ENCODE measurements at regions not wholly inside any gene's neighbourhood (a gene's known extent, or its start where the extent isn't known, plus 50 kb on each side); places are given as distances from the start of the nearest gene placed in this dataset.
"Not testable (repeated sequence)": the region's sequence is repeated elsewhere in the genome, so short reads cannot be mapped to it uniquely, and the experiment has no call there.

DNA sequence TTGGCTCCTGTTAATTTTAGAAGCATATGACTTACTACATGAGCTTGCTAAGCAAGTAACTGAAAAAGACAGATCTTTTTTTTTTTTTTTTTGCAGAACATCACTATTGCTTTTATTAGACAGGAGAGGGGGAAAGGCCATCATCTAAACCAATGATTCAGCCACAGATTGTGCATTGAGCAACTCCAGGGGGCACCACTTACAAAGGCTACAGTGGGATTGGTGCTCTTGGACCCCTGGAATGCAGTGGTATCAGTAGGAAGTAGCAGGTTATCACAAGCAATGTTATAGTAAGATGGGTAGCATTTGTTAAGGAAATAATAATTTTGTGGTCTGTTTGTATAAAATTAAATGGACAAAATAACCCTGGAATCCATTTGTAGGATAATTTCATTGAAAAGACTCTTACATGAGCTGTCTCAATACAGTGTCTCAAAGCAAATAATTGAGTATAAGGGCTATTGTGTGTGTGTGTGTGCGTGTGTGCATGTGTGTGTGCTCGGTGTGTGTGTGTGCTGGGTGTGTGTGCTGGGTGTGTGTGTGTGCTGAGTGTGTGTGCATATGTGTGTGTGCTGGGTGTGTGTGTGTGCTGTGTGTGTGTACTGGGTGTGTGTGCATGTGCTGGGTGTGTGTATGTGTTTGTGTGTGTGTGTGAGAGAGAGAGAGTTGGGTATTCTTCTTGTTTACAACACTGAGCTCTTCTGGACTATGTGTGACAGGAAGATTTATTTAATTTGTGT lies 296.3 kb downstream of the PCDH7 start:
- no peak for DNase-seq (ENCODE audit: low read depth in 2 of 2)

DNA sequence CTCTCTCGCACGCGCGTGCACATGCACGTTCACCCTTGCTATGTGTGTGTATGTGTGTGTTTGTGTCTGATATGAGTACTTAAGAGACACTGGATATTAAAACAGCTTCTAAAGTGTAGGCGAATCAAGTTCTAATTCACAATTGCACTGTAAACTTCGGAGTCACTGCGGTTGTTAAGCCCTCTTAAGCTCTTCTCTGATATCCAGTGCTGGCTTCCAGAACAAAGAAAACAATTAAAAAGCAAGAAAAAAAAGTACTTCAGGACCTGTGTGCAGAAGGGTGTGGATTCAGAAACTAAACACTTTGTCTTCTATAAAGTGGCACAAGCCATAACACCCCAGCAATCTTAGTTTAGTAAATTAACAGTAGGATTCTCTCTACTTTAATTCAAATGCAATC lies 300.2 kb downstream of the PCDH7 start:
- no peak for DNase-seq (ENCODE audit: low read depth in 2 of 2)

DNA sequence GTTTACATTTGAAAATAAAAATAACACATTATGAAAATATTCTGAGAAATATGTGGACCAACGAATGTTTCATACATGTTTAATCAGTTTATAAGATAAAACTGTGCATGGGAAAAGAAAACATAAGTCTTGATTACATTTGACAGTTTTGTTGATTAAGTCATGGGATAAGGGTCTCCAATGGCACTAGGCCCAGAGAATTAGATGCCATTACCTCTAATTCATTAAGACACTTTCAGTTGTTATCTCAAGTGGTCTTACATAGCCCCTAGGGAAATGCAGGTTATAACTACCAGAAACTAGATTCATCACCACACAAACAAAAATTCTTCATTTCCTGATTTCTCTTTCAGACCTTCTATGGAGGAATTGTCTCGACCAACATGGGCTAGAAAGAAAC lies 300.8 kb downstream of the PCDH7 start:
- no peak for DNase-seq (ENCODE audit: low read depth in 2 of 2)

DNA sequence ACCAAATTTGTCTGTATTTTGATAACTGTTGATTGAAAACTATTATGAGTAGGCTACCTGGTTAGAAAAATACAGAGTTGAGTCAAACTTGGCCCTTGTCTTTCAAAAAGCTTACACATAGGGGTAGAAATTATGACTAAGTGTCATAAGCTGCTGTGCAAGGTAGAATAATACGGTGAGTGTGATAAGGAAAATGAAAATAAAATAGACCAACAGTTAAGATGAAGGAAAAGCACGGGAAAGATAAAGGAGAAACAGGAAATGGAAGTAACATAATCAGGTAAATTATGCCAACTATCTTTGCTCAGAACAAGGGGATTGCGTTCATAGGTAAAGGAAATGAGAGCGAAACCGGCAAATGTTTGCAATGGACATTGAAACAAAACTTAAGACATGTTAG lies 302.5 kb downstream of the PCDH7 start:
- no peak for DNase-seq (ENCODE audit: low read depth in 2 of 2)

DNA sequence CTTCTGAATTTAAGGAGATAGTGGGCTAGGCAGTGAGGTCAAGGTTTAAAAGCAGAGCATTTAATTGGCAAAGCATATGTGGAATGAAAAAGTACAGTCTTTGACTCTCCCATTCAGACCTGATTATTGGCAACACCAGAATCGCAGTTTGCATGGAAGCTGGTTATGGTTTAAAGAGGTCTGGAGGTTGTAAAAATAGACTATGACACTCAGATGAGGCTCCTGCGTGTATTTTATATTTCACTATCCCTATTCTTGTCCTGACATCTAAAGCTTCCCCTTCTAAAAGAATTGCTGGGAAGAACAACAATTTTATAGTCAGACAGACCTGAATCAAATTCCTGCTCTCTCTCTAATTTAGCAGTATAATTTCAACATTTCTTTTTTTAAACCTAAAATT lies 302.9 kb downstream of the PCDH7 start:
- no peak for DNase-seq (ENCODE audit: low read depth in 2 of 2)

DNA sequence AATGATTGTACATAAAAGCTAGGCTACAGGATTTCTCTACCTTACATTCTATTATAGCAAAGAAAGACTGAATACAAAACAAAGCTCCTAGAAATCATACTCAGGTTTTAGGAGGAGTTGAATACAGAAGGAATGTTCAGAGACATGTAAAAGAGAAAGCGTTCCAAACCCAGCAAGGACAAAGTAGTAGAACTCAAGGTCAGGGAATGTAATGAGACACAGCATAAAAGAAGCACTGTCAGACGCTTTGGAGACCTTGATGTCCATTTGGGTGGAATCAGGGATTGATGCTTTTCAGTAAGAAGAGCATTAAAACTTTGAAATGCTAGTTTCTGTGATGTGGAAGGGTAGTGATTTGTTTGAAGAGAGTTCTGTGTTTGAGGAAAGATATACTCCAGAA lies 303.6 kb downstream of the PCDH7 start:
- DNase-seq (ENCODE audit: low read depth in 2 of 2) = no peak

DNA sequence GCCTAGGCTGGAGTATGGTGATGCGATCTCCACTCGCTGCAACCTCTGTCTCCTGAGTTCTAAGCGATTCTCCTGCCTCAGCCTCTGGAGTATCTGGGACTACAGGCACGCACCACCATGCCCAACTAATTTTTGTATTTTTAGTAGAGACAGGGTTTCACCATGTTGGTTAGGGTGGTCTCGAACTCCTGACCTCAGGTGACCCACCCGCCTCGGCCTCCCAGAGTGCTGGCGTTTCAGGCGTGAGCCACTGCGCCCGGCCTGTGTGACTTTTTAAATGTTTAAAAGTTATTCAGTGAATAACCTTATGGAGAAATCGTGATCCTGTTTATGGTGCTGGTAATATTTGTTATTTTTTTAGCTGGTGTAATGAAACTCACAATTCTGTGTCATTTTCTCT lies 304.6 kb downstream of the PCDH7 start:
- DNase-seq (ENCODE audit: low read depth in 2 of 2) = not testable (repeated sequence)

DNA sequence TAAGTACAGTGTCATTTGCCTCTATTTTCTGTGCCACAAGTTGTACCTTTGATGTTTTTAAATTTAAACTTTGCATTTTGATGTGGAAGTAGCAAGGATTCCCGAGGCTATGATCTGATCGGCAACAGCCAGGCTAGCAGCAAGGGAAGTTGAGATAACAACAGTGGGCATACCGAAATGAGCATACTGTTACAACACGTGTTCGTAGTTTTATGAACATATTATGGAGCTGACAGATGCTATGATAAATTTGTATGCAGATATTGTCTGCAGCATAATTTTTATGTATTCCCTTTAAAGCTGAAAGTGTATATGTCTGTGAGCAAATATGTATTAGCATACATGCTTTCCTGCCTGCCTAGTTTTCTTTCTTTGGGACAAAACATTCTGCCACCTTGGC lies 306.1 kb downstream of the PCDH7 start:
- DNase-seq (ENCODE audit: low read depth in 2 of 2) = no peak

DNA sequence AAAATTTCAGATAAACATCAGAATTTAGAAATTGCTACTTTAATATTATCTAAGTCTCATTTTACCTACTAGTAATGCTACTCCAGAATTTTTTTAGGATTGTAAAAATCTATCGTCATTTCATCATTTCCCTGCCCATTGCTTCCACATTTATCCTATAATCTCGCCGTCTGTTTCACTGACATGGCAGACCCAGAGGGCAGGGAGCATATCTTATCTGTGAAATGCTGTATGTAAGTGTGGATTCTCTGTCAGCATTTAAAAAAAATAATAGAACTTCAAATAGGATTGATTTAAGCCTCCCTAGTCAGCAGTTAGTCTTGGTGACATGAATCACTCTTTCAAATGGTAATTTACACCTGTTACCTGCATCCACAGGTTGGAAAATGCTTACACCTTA lies 314.4 kb downstream of the PCDH7 start:
- DNase-seq (ENCODE audit: low read depth in 2 of 2) = no peak

DNA sequence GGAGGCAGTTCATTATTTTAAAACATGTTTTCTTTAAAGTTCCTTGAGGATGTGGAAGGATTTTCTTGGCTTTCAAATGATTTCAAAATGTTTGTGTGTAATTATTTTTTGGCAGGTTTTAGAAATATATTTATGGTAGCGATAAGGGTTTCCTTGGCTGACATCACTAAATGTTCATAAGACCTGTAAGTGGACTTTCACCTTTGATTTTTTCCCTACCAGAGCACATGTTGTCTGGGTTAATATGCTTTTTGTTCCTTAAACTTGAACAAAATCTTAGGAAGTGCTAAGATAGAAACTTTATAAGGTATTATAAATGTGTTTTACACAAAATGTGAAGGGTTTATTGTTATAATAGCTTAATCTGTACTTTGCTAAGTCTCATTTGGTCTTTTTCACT lies 315.6 kb downstream of the PCDH7 start:
- no peak for DNase-seq (ENCODE audit: low read depth in 2 of 2)

DNA sequence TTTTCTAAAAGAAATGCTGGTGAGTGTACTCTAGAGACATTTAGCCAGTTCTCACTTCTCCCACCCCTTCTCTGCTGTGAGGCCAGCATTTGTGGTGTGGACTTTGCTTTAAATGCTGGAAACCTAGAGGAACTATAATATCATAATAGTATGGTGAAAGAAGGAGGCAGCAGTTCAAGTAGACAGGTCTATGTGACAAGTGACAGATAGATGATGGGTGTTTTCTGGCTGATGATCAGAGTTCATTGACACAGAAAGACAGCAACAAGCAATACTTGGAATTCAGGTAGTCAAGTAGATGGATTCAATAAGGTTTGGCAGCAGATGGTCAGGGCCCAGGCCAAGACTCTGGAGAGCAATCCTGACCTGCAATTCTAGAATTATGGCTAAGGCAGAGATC lies 317.5 kb downstream of the PCDH7 start:
- DNase-seq (ENCODE audit: low read depth in 2 of 2) = no peak

DNA sequence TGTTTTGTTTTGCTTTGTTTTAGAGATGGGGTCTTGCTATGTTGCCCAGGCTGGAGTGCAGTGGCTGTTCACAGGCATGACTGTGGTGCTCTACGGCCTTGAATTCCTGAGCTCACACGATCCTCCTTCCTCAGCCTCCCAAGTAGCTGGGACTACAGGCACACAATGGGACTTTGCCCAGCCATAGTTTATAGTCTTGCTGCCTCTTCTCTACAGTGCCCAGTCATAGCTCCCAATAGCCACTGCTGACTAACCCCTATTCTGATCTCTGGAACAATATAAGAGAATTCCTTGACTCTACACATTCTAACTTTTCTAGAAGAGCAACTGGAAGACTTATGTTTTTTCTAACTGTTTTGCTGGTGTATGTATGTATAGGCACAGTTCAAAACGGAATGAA lies 319.2 kb downstream of the PCDH7 start:
- DNase-seq (ENCODE audit: low read depth in 2 of 2) = no peak

DNA sequence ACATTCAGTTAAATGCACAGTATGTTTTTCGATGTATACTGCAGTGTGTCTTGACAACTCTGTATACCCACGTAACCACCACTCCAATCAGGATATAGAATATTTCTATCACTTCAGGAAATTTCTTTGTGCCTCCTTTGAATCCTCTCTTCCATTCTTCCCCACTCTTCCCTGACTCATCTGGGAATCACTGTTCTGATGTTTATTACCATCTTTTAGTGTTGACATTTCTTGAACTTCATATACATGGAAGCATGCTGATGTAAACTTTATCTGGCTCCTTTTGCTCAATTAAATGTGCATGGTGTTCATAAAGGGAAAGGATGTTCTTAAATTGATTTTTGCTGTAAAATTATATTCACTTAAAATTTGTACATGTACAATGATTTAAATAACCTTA lies 319.9 kb downstream of the PCDH7 start:
- no peak for DNase-seq (ENCODE audit: low read depth in 2 of 2)

DNA sequence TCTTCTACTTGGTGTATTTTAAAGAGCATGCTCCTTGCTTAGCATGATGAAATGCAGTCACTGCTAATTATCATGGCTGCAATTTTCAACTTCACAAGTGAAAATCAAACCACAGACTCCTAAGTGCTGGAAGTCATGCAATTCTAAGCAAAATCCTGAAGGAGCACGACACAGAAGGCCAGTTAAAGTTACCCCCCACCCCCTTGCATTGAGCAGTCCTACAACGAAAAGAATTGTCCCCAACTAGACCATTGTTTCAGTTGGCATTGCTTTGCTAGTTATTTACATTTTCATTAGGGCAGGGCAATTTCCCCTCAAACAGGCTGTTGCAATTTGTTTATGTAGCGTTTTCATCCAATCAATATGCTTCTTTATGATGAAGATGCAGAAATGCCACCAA lies 321.2 kb downstream of the PCDH7 start:
- no peak for DNase-seq (ENCODE audit: low read depth in 2 of 2)

DNA sequence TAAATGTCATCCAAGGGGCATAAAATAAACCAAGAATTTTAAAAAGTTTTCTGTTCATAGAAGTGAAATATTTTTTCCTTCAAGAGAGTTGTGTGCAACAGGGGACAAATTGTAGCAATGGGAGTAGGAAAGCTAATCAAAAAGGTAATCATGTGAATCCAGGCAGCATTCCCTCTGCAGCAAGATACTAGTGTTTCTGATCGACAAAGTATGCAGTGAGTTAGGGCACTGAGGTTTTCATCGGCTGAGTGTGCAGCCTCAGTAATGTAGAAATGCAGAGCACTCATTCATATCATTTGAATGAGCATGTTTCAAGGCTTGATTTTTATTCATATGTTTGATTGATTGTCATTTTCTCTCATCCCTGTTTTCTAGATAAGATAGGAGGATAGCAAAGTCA lies 321.7 kb downstream of the PCDH7 start:
- no peak for DNase-seq (ENCODE audit: low read depth in 2 of 2)

DNA sequence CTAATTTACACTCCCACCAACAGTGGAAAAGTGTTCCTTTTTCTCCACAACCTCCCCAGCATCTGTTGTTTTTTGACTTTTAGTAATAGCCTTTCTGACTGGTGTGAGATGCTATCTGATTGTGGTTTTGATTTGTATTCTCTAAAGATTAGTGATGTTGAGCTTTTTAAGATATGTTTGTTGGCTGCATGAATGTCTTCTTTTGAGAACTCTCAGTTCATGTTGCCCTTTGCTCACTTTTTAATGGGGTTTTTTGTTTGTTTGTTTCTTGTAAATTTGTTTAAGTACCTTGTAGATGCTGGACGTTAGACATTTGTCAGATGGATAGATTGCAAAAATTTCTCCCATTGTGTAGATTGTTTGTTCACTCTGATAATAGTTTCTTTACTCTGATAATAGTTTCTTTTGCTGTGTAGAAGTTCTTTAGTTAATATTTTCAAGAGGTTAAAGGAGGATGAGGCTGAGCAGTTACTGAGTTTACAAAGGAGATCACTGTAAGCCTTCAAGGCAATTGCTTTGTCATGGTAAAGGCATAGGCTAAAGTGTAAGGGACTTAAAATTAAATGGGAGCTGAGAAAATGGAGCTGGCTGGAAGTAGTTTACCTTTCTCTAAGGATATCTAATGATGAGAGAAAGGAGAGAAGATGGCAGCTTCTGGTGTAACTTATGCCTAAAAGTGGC lies 323.4 kb downstream of the PCDH7 start:
- no peak for DNase-seq (ENCODE audit: low read depth in 2 of 2)

DNA sequence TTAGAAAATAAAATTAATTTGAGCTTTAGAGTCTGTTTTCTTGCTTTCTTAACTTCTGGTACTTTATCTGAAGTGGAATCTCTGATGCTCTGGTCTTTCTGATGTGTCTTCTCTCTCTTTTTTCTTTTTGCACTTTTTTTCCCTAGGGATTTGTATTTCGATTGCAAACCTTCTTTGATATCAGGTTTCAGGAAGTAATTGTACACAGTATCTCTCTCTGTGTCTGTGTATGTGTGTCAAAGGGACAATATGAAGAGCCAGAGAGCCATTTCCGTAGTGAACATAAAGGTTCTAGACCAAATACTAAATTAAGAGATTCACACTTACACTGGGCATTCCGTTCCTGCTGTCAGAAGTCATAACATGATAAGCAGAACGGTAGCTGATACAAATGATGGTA lies 325.0 kb downstream of the PCDH7 start:
- DNase-seq (ENCODE audit: low read depth in 2 of 2) = no peak

DNA sequence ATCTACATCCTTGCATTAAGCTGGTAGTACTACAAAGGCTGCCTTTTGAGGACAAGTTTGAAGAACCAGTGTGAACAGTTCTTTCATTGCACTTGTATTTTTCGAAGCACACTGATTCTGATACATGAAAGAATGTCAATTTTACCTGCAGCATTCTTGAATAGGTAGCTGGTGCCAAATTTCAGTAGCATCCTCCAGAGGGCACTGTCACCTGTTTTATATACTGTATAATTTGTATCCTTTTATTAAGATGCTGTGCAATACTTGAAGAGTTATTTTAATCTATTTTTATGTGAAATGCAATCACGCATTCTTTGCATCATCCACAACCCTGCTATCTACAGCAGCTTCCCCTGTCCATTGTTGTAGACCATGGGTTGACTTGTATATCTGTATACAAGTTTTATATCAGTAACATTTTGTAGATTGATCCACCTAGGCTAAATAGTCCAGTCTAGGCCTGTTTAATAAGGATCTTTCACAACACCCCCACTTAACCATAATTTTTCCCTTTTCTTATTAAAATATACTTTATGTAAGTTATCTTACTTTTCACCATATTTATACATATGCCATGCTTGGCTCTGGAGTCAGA lies 325.7 kb downstream of the PCDH7 start:
- DNase-seq (ENCODE audit: low read depth in 2 of 2) = no peak

DNA sequence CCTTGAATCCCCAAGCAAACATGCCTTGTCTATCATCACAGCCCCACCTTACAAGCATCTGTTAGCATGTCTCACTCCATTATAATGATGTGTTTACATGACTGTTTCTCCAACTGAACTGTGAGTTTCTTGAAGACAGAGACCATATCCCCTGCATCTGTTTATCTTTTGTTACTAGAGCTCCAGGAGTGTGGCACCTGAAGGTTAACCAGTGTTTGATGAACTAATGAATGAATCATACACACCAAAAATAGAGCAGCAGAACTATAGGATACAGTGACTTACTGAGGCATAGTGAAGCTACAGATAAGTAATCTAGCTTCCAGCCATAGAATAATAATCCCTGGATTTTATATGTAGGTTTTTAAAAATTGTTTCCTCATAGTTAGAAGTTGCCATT lies 331.0 kb downstream of the PCDH7 start:
- DNase-seq (ENCODE audit: low read depth in 2 of 2) = no peak

DNA sequence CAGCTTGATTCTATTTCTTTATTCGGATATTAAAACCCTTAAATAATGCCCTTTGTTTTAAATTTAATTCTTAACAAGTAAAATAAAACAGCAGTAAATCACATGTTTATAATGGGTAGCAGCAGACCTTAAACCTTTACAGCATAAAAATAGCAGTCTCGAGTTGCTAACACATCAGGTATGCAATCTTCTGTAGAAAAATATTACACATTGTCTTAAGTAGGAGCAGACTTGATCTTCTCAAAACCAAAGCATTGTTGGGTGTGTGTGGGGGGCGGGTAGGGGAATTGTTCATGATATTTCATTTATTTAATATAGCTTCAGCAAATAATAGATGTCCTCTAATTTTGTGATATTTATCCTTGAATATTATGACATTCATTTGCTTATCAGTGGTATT lies 331.4 kb downstream of the PCDH7 start:
- DNase-seq (ENCODE audit: low read depth in 2 of 2) = no peak

DNA sequence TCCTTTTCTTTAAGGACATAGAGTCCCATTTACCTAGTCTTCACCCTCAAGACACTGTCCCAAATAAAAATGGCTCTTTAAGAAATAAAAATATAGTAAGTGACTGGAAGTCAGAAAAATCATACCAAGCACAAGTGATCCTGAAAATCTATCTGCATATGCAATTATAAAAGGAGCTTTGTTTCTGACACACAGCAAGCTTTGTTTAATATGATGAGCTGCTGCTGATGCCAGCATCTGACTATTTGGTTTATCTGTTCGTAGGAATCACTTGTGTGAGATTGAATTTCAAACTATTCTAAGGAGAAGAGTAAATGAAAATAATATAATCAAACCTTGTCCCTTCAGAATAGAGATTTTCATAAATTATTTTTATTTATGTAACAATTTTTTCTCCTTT lies 332.4 kb downstream of the PCDH7 start:
- no peak for DNase-seq (ENCODE audit: low read depth in 2 of 2)

DNA sequence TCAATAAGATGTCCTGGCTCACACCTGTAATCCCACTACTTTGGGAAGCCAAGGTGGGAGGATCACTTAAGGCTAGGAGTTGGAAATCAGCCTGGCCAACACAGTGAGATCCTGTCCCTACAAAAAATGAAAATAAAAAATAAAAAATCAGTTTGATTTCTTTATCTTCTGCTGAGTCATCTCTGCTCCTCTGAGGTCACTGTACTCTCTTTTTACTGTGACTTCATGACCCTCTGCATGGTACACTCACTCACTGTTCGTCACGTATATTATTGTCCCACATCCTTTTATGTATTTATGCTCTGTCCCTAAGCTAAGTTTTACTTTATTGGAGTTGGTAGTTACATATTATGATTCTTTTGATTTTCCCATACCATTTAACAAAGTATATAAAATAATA lies 333.3 kb downstream of the PCDH7 start:
- no peak for DNase-seq (ENCODE audit: low read depth in 2 of 2)

DNA sequence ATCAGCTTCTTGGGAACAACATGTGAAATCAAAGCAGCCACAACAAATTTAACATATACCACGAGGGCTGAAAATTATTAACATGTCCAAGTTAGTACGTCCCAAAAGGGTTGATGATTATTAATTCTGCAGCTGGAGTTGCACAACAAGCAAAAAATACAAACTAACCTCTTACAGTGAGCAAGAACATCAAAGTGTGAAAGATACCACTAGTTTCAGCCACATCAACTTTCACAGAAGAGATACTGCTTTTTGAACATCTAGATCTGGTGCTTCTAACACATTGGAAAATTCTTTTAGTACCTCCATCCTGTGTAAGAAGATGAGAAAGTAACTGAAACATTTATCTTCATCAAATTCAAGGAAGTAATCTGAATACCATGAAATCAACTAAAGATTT lies 334.1 kb downstream of the PCDH7 start:
- DNase-seq (ENCODE audit: low read depth in 2 of 2) = no peak

Data from stimulated activated CD4-positive, alpha-beta T cell treated with anti-CD3 and anti-CD28 coated beads, Interleukin-1b, Interleukin-23, amount 100 ng/mL, for 4 hours (primary cell).